ENCODE measurements at regions not wholly inside any gene's neighbourhood (a gene's known extent, or its start where the extent isn't known, plus 50 kb on each side); places are given as distances from the start of the nearest gene placed in this dataset.

DNA sequence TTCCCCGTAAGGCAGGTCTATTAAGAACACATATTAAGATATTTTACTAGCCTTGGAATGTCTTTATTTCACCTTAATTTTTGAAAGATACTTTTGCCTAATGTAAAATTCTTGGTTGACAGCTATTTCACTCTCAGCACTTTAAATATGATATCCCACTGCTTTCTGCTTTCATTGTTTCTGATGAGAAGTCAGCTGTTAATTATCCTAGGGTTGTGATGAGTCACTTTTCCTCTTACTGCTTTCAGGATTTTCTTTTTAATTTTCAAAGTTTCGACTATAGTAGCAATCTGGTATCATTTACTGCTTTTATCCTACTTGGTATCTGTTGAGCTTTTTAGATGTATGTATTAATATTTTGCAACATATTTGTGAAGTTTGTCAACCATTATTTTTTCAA, 578.9 kb upstream of the ATP2B1 start:
- TF ChIP-seq CTCF (conservative IDR thresholded peaks at IDR 0.05 in 1 of 2, IDR thresholded peaks at IDR 0.05 in 1 of 2; ENCODE audit: extremely low read depth in 1 of 2, insufficient read depth in 1 of 2, low read depth in 1 of 2, low read length in 2 of 2): no peak
- no peak for TF ChIP-seq EZH2 (IDR thresholded peaks at IDR 0.05; ENCODE audit: borderline replicate concordance, low read length)
